HCT116 (cell line): ENCODE measurements at regions not wholly inside any gene's neighbourhood (a gene's known extent, or its start where the extent isn't known, plus 50 kb on each side); places are given as distances from the start of the nearest gene placed in this dataset.

Experiments
- CTCF ChIP-seq, 3 experiments: fragments of 200-600 bp in 1 of 3; sonication (generic) in 1 of 3; IDR thresholded peaks in 2 of 3; conservative IDR thresholded peaks in 1 of 3; 2 replicates each; pipeline ENCODE4 v1.5.1; 2012 to 2017; ENCODE audit warnings: low read depth in 2 of 3, low read length in 2 of 3, antibody characterized with exemption in 1 of 3, borderline replicate concordance in 1 of 3, control low read depth in 1 of 3, mild to moderate bottlenecking in 1 of 3, mixed read lengths in 1 of 3, mixed run types in 1 of 3, moderate library complexity in 1 of 3; ENCODE audit not compliant: insufficient read depth in 1 of 3
- POLR2A ChIP-seq: IDR thresholded peaks from 2 replicates; pipeline ENCODE4 v1.7.0; 2011; ENCODE audit warnings: borderline replicate concordance; ENCODE audit not compliant: insufficient read depth, insufficient read length; ENCODE audit errors: extremely low read depth
- POLR2AphosphoS5 ChIP-seq: IDR thresholded peaks from 2 replicates; pipeline ENCODE4 v1.6.1; 2011; ENCODE audit warnings: mild to moderate bottlenecking, low read depth, low read length, moderate library complexity
- ZBTB33 ChIP-seq: IDR thresholded peaks from 2 replicates; pipeline ENCODE4 v1.6.1; 2011; ENCODE audit warnings: mild to moderate bottlenecking, low read length, moderate library complexity; ENCODE audit not compliant: insufficient replicate concordance; ENCODE audit errors: extremely low read depth
- ZFX ChIP-seq: fragments of 450-650 bp; IDR thresholded peaks from 2 replicates; pipeline ENCODE4 v1.6.1; 2017

- TF ChIP-seq POLR2AphosphoS5 (no peak), ZBTB33 (no peak), ZFX (no peak), POLR2A (no peak), CTCF (IDR thresholded peaks at IDR 0.05 in 2 of 3, conservative IDR thresholded peaks at IDR 0.05 in 1 of 3; ENCODE audit: borderline replicate concordance in 1 of 3, insufficient read depth in 1 of 3, low read depth in 2 of 3, low read length in 2 of 3) (no peak)
Measured at GRCh38 chr12:18946106-18946505, 183.4 kb upstream of the PLEKHA5 start.
